ENCODE measurements at regions not wholly inside any gene's neighbourhood (a gene's known extent, or its start where the extent isn't known, plus 50 kb on each side); places are given as distances from the start of the nearest gene placed in this dataset.

- no peak for DNase-seq (ENCODE audit: low read depth, low spot score)
- intact Hi-C loops (cut with micrococcal nuclease; ENCODE audit: unreplicated experiment) (no loop called here), in situ Hi-C loops (cut with HindIII; ENCODE audit: low pct_unique_long_range_greater_than_20kb, low sequenced_read_pairs) (no loop called here)
- ChIA-PET POLR2A (no interaction called here), CTCF (no interaction called here)
- no peak for ATAC-seq
- no peak overlapping the region for H3K27ac ChIP-seq (ENCODE audit: low read length)
- BruUV-seq (replicated peaks) = no TSS peak
- no peak overlapping the region for H3K4me3 ChIP-seq (ENCODE audit: low read depth in 2 of 2, low read length in 2 of 2)
- TF ChIP-seq, protein P1, sequence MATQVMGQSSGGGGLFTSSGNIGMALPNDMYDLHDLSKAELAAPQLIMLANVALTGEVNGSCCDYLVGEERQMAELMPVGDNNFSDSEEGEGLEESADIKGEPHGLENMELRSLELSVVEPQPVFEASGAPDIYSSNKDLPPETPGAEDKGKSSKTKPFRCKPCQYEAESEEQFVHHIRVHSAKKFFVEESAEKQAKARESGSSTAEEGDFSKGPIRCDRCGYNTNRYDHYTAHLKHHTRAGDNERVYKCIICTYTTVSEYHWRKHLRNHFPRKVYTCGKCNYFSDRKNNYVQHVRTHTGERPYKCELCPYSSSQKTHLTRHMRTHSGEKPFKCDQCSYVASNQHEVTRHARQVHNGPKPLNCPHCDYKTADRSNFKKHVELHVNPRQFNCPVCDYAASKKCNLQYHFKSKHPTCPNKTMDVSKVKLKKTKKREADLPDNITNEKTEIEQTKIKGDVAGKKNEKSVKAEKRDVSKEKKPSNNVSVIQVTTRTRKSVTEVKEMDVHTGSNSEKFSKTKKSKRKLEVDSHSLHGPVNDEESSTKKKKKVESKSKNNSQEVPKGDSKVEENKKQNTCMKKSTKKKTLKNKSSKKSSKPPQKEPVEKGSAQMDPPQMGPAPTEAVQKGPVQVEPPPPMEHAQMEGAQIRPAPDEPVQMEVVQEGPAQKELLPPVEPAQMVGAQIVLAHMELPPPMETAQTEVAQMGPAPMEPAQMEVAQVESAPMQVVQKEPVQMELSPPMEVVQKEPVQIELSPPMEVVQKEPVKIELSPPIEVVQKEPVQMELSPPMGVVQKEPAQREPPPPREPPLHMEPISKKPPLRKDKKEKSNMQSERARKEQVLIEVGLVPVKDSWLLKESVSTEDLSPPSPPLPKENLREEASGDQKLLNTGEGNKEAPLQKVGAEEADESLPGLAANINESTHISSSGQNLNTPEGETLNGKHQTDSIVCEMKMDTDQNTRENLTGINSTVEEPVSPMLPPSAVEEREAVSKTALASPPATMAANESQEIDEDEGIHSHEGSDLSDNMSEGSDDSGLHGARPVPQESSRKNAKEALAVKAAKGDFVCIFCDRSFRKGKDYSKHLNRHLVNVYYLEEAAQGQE (IDR thresholded peaks at IDR 0.05; ENCODE audit: insufficient read depth in 1 of 2, low read depth in 2 of 2, low read length in 1 of 2) = no peak
- TF ChIP-seq POLR2AphosphoS5 (IDR thresholded peaks at IDR 0.05; ENCODE audit: low read depth, low read length) (no peak), TCF7L2 (IDR thresholded peaks at IDR 0.05; ENCODE audit: low read depth, low read length) (no peak), SIN3A (IDR thresholded peaks at IDR 0.05; ENCODE audit: borderline replicate concordance, insufficient read depth, low read depth, low read length) (no peak)
- TF ChIP-seq, protein P2, sequence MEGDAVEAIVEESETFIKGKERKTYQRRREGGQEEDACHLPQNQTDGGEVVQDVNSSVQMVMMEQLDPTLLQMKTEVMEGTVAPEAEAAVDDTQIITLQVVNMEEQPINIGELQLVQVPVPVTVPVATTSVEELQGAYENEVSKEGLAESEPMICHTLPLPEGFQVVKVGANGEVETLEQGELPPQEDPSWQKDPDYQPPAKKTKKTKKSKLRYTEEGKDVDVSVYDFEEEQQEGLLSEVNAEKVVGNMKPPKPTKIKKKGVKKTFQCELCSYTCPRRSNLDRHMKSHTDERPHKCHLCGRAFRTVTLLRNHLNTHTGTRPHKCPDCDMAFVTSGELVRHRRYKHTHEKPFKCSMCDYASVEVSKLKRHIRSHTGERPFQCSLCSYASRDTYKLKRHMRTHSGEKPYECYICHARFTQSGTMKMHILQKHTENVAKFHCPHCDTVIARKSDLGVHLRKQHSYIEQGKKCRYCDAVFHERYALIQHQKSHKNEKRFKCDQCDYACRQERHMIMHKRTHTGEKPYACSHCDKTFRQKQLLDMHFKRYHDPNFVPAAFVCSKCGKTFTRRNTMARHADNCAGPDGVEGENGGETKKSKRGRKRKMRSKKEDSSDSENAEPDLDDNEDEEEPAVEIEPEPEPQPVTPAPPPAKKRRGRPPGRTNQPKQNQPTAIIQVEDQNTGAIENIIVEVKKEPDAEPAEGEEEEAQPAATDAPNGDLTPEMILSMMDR (IDR thresholded peaks at IDR 0.05) = no peak
- H3K9me3 ChIP-seq (ENCODE audit: control insufficient read depth, insufficient read depth, low read depth, low read length) = no peaks in the 10 kb centered on the region
- H3K4me1 ChIP-seq (ENCODE audit: control insufficient read depth, insufficient read depth, low read length) = no peaks in the 10 kb centered on the region
- H3K27me3 ChIP-seq (ENCODE audit: control insufficient read depth, insufficient read depth, low read length) = no peaks in the 10 kb centered on the region
- no peaks in the 10 kb centered on the region for H3K36me3 ChIP-seq (ENCODE audit: control insufficient read depth, insufficient read depth, low read length)
These were observed 82.8 kb upstream of the PLEKHG7 start for GRCh38 chr12:92619730-92620684.

GRCh38 chr12:92619026-92619425 is 83.8 kb upstream of the PLEKHG7 start:
- no peak overlapping the region for H3K4me3 ChIP-seq (ENCODE audit: low read depth in 2 of 2, low read length in 2 of 2)
- DNase-seq (ENCODE audit: low read depth, low spot score) = no peak
- intact Hi-C loops (cut with micrococcal nuclease; ENCODE audit: unreplicated experiment) = no loop called here
- no peaks in the 10 kb centered on the region; the same call in 1 of the 2 replicates for H3K27me3 ChIP-seq (ENCODE audit: control insufficient read depth, insufficient read depth, low read length)
- in situ Hi-C loops (cut with HindIII; ENCODE audit: low pct_unique_long_range_greater_than_20kb, low sequenced_read_pairs) = no loop called here
- H3K4me1 ChIP-seq (ENCODE audit: control insufficient read depth, insufficient read depth, low read length) = no peaks in the 10 kb centered on the region
- CTCF ChIA-PET = no interaction called here
- TF ChIP-seq, protein P2 (IDR thresholded peaks at IDR 0.05) = no peak
- TF ChIP-seq SIN3A (IDR thresholded peaks at IDR 0.05; ENCODE audit: borderline replicate concordance, insufficient read depth, low read depth, low read length) = no peak
- TF ChIP-seq, protein P1 (IDR thresholded peaks at IDR 0.05; ENCODE audit: insufficient read depth in 1 of 2, low read depth in 2 of 2, low read length in 1 of 2) = no peak
- no peak for TF ChIP-seq POLR2AphosphoS5 (IDR thresholded peaks at IDR 0.05; ENCODE audit: low read depth, low read length)
- TF ChIP-seq TCF7L2 (IDR thresholded peaks at IDR 0.05; ENCODE audit: low read depth, low read length) = no peak
- BruUV-seq (replicated peaks) = no TSS peak
- no peak for ATAC-seq
- no peaks in the 10 kb centered on the region for H3K36me3 ChIP-seq (ENCODE audit: control insufficient read depth, insufficient read depth, low read length)
- POLR2A ChIA-PET = no interaction called here
- H3K9me3 ChIP-seq (ENCODE audit: control insufficient read depth, insufficient read depth, low read depth, low read length) = no peaks in the 10 kb centered on the region
- no peak overlapping the region for H3K27ac ChIP-seq (ENCODE audit: low read length)
